ENCODE measurements at regions not wholly inside any gene's neighbourhood (a gene's known extent, or its start where the extent isn't known, plus 50 kb on each side); places are given as distances from the start of the nearest gene placed in this dataset.

DNA sequence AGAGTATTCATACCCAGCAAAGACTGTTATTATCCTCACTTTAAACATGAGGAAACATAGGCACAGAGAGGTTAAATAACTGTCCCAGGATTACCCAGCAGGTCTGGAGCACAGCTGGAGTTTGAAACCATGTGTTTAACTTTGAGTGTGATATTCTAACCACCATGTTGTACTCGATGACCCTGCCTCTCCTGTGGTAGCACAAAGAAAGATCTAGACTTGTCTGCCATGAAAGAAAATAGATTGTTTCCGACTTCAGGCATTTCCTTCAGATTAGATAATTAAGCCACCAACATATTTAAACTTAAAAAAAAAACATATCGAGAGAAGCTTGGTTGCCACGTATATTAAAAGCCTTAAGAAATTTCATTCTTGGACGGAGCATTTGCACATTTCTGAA, 104.6 kb upstream of the RUNX1 start (continued):
- TF ChIP-seq, protein P1, sequence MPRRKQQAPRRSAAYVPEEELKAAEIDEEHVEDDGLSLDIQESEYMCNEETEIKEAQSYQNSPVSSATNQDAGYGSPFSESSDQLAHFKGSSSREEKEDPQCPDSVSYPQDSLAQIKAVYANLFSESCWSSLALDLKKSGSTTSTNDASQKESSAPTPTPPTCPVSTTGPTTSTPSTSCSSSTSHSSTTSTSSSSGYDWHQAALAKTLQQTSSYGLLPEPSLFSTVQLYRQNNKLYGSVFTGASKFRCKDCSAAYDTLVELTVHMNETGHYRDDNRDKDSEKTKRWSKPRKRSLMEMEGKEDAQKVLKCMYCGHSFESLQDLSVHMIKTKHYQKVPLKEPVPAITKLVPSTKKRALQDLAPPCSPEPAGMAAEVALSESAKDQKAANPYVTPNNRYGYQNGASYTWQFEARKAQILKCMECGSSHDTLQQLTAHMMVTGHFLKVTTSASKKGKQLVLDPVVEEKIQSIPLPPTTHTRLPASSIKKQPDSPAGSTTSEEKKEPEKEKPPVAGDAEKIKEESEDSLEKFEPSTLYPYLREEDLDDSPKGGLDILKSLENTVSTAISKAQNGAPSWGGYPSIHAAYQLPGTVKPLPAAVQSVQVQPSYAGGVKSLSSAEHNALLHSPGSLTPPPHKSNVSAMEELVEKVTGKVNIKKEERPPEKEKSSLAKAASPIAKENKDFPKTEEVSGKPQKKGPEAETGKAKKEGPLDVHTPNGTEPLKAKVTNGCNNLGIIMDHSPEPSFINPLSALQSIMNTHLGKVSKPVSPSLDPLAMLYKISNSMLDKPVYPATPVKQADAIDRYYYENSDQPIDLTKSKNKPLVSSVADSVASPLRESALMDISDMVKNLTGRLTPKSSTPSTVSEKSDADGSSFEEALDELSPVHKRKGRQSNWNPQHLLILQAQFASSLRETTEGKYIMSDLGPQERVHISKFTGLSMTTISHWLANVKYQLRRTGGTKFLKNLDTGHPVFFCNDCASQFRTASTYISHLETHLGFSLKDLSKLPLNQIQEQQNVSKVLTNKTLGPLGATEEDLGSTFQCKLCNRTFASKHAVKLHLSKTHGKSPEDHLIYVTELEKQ (tag by site-specific recombination; IDR thresholded peaks at IDR 0.05; ENCODE audit: borderline replicate concordance): no peak
- TF ChIP-seq ZNF48 (tag by site-specific recombination; IDR thresholded peaks at IDR 0.05) (no peak), ZNF600 (tag by site-specific recombination; IDR thresholded peaks at IDR 0.05) (no peak), ZNF335 (tag by site-specific recombination; conservative IDR thresholded peaks at IDR 0.05) (no peak)

DNA sequence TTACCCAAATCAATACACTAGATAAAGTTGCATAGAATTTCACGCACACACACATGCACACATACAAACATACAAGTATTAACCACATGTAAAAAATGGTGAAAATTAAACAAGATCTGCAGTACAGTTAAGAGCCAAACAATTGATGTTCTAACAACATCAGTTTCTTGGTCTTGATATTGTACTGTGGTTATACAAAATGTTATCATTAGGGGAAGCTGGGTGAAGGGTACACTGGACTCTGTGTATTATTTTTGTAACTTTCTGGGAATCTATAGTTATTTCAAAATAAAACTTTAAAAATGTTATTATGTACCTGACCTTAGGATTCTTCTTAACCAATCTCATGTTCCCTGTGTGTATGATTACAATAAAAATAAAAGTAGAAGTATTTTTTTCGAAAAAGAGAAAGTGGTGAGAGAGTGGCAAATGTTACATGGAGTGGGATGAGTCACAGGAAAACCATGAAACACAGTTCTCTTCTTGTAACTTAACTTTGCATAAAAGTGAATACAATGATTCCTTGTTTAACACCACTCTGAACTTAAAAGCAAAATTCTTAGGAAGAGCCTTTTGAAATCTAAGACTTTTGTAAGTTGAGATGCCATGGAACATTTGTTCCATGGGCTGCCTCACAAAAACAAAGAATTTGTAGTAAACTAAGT, 101.6 kb upstream of the RUNX1 start:
- Histone ChIP-seq H3K4me3 (ENCODE audit: low read depth, low read length) (no peak overlapping the region), H3K27ac (ENCODE audit: extremely low read depth, low read depth, low read length) (no peak overlapping the region), H3K36me3 (ENCODE audit: control insufficient read depth in 2 of 2, insufficient read depth in 1 of 2, low read length in 2 of 2) (no peaks in the 10 kb centered on the region), H3K9me3 (ENCODE audit: control insufficient read depth, insufficient read depth, low read depth, low read length) (no peaks in the 10 kb centered on the region), H3K4me1 (ENCODE audit: control insufficient read depth, insufficient read depth, low read length) (no peaks in the 10 kb centered on the region)
- TF ChIP-seq ZNF830 (tag by site-specific recombination; IDR thresholded peaks at IDR 0.05; ENCODE audit: low read depth) (no peak), ZNF529 (tag by site-specific recombination; IDR thresholded peaks at IDR 0.05; ENCODE audit: insufficient replicate concordance) (peak; percentile 99), ZNF585B (tag by site-specific recombination; IDR thresholded peaks at IDR 0.05) (0 out of 2 replicates have a peak, but pooled peaks have one; percentile 13), MYNN (tag by site-specific recombination; IDR thresholded peaks at IDR 0.05; ENCODE audit: borderline replicate concordance) (no peak), SETDB1 (IDR thresholded peaks at IDR 0.05; ENCODE audit: insufficient read length, low read length) (peak; percentile 45), ZNF544 (tag by site-specific recombination; IDR thresholded peaks at IDR 0.05) (no peak), ZNF501 (tag by site-specific recombination; IDR thresholded peaks at IDR 0.05) (no peak), ZFHX2 (tag by site-specific recombination; conservative IDR thresholded peaks at IDR 0.05) (no peak)
- ChIA-PET POLR2A (no interaction called here), CTCF (no interaction called here)

DNA sequence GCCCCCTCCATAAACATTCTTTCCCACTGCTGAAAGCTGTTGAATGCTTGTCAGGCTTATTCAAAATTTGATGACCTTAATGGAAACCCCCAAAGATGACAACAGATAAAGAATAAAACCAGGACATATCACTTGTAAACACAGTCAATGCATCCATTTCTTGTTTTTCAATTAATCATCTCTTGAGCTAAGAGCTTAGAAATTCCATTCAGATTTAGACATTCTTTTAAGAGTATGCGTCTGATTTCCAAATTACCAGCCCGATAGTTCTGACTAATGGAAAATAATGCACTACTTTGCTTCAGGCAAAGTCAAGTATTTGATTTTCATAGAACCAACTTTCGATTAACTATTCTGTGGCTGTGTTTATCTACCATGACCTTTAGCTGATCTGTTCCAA, 100.6 kb upstream of the RUNX1 start:
- TF ChIP-seq ZFP69B (tag by site-specific recombination; IDR thresholded peaks at IDR 0.05): no peak
- no peak for TF ChIP-seq ZNF560 (tag by site-specific recombination; IDR thresholded peaks at IDR 0.05; ENCODE audit: borderline replicate concordance)
- no peak for TF ChIP-seq PRDM1 (tag by site-specific recombination; IDR thresholded peaks at IDR 0.05)
- TF ChIP-seq, protein P2, sequence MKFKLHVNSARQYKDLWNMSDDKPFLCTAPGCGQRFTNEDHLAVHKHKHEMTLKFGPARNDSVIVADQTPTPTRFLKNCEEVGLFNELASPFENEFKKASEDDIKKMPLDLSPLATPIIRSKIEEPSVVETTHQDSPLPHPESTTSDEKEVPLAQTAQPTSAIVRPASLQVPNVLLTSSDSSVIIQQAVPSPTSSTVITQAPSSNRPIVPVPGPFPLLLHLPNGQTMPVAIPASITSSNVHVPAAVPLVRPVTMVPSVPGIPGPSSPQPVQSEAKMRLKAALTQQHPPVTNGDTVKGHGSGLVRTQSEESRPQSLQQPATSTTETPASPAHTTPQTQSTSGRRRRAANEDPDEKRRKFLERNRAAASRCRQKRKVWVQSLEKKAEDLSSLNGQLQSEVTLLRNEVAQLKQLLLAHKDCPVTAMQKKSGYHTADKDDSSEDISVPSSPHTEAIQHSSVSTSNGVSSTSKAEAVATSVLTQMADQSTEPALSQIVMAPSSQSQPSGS (tag by site-specific recombination; IDR thresholded peaks at IDR 0.05; ENCODE audit: low read depth): no peak
- TF ChIP-seq ZNF555 (tag by site-specific recombination; conservative IDR thresholded peaks at IDR 0.05): no peak
- TF ChIP-seq GLIS1 (tag by site-specific recombination; IDR thresholded peaks at IDR 0.05): no peak
- no peak for TF ChIP-seq ZNF335 (tag by site-specific recombination; conservative IDR thresholded peaks at IDR 0.05)
- TF ChIP-seq ZBTB7A (tag by site-specific recombination; IDR thresholded peaks at IDR 0.05; ENCODE audit: low read depth): no peak
- TF ChIP-seq ZNF629 (tag by site-specific recombination; IDR thresholded peaks at IDR 0.05): no peak
- TF ChIP-seq, protein P3, sequence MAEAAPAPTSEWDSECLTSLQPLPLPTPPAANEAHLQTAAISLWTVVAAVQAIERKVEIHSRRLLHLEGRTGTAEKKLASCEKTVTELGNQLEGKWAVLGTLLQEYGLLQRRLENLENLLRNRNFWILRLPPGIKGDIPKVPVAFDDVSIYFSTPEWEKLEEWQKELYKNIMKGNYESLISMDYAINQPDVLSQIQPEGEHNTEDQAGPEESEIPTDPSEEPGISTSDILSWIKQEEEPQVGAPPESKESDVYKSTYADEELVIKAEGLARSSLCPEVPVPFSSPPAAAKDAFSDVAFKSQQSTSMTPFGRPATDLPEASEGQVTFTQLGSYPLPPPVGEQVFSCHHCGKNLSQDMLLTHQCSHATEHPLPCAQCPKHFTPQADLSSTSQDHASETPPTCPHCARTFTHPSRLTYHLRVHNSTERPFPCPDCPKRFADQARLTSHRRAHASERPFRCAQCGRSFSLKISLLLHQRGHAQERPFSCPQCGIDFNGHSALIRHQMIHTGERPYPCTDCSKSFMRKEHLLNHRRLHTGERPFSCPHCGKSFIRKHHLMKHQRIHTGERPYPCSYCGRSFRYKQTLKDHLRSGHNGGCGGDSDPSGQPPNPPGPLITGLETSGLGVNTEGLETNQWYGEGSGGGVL (tag by site-specific recombination; IDR thresholded peaks at IDR 0.05): no peak
- no peak for TF ChIP-seq ZNF311 (tag by site-specific recombination; IDR thresholded peaks at IDR 0.05; ENCODE audit: borderline replicate concordance)
- no peak for TF ChIP-seq ZNF426 (tag by site-specific recombination; IDR thresholded peaks at IDR 0.05)
- TF ChIP-seq, protein P4, sequence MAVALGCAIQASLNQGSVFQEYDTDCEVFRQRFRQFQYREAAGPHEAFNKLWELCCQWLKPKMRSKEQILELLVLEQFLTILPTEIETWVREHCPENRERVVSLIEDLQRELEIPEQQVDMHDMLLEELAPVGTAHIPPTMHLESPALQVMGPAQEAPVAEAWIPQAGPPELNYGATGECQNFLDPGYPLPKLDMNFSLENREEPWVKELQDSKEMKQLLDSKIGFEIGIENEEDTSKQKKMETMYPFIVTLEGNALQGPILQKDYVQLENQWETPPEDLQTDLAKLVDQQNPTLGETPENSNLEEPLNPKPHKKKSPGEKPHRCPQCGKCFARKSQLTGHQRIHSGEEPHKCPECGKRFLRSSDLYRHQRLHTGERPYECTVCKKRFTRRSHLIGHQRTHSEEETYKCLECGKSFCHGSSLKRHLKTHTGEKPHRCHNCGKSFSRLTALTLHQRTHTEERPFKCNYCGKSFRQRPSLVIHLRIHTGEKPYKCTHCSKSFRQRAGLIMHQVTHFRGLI (tag by site-specific recombination; IDR thresholded peaks at IDR 0.05): no peak
- POLR2A ChIA-PET: no interaction called here
- Histone ChIP-seq H3K36me3 (ENCODE audit: control insufficient read depth in 2 of 2, insufficient read depth in 1 of 2, low read length in 2 of 2) (no peaks in the 10 kb centered on the region), H3K9me3 (ENCODE audit: control insufficient read depth, insufficient read depth, low read depth, low read length) (no peaks in the 10 kb centered on the region), H3K4me3 (ENCODE audit: low read depth, low read length) (no peak overlapping the region), H3K4me1 (ENCODE audit: control insufficient read depth, insufficient read depth, low read length) (no peaks in the 10 kb centered on the region), H3K27ac (ENCODE audit: extremely low read depth, low read depth, low read length) (no peak overlapping the region)
- CTCF ChIA-PET: no interaction called here

Measured in HEK293 (cell line).